Fibroblast of lung (primary cell): ENCODE measurements at regions not wholly inside any gene's neighbourhood (a gene's known extent, or its start where the extent isn't known, plus 50 kb on each side); places are given as distances from the start of the nearest gene placed in this dataset.

Experiments used
- DNase-seq, 2 donors: peaks; one replicate each; pipeline versions ENCODE4 v3.0.0 to v3.0.0-alpha.2; 2010; ENCODE audit warnings: low read depth in 2 of 2
- H2AFZ ChIP-seq: 2 replicates; pipeline ENCODE4 v1.5.1; 2012; ENCODE audit warnings: low read length, control low read depth, inconsistent platforms
- H3K27ac ChIP-seq: 2 replicates; pipeline ENCODE4 v1.5.1; 2011; ENCODE audit warnings: low read length, control low read depth; ENCODE audit not compliant: insufficient read depth
- H3K27me3 ChIP-seq: 2 replicates; pipeline ENCODE4 v1.5.1; 2011; ENCODE audit warnings: mild to moderate bottlenecking, low read length; ENCODE audit not compliant: control insufficient read depth, insufficient read depth
- H3K36me3 ChIP-seq: 2 replicates; pipeline ENCODE4 v1.5.1; 2011; ENCODE audit warnings: low read length; ENCODE audit not compliant: control insufficient read depth, insufficient read depth
- H3K4me1 ChIP-seq: 2 replicates; pipeline ENCODE4 v1.5.1; 2011; ENCODE audit warnings: low read length; ENCODE audit not compliant: control insufficient read depth, insufficient read depth; ENCODE audit errors: extremely low read depth
- H3K4me2 ChIP-seq: 2 replicates; pipeline ENCODE4 v1.5.1; 2011; ENCODE audit warnings: low read length, control low read depth; ENCODE audit not compliant: insufficient read depth; ENCODE audit errors: extremely low read depth
- H3K4me3 ChIP-seq, 4 experiments: fragments of 200-600 bp in 1 of 4; sonication (generic) in 1 of 4; replicated peaks in 1 of 4; 2 replicates each; pipeline ENCODE4 v1.5.1; 2011 to 2016; ENCODE audit warnings: low read length in 4 of 4, low read depth in 3 of 4, mild to moderate bottlenecking in 3 of 4, control low read depth in 2 of 4, inconsistent platforms in 1 of 4, mixed read lengths in 1 of 4; ENCODE audit not compliant: insufficient read depth in 1 of 4; ENCODE audit errors: control extremely low read depth in 1 of 4
- H3K79me2 ChIP-seq: 2 replicates; pipeline ENCODE4 v1.5.1; 2012; ENCODE audit warnings: mild to moderate bottlenecking, low read length, inconsistent platforms; ENCODE audit not compliant: control insufficient read depth, insufficient read depth
- H3K9ac ChIP-seq: 2 replicates; pipeline ENCODE4 v1.5.1; 2011; ENCODE audit warnings: mild to moderate bottlenecking, low read length, control low read depth; ENCODE audit not compliant: insufficient read depth
- H3K9me3 ChIP-seq: 2 replicates; pipeline ENCODE4 v1.5.1; 2012; ENCODE audit warnings: low read depth, low read length; ENCODE audit not compliant: control insufficient read depth, insufficient read depth
- H4K20me1 ChIP-seq: 2 replicates; pipeline ENCODE4 v1.5.1; 2011; ENCODE audit warnings: low read length; ENCODE audit not compliant: control insufficient read depth, insufficient read depth; ENCODE audit errors: extremely low read depth
- EZH2 ChIP-seq: IDR thresholded peaks from 2 replicates; pipeline ENCODE4 v1.5.1; 2012; ENCODE audit warnings: low read length, control low read depth, mild to moderate bottlenecking; ENCODE audit errors: missing control alignments
- TF ChIP-seq, protein P1 (sequence below), 2 donors: IDR thresholded peaks in 1 of 2; conservative IDR thresholded peaks in 1 of 2; 1 replicate in 1 of 2; 2 replicates in 1 of 2; pipeline ENCODE4 v1.5.1; 2011 to 2012; ENCODE audit warnings: low read length in 2 of 2, control low read depth in 1 of 2, inconsistent platforms in 1 of 2, low read depth in 1 of 2, mild to moderate bottlenecking in 1 of 2

DNA sequence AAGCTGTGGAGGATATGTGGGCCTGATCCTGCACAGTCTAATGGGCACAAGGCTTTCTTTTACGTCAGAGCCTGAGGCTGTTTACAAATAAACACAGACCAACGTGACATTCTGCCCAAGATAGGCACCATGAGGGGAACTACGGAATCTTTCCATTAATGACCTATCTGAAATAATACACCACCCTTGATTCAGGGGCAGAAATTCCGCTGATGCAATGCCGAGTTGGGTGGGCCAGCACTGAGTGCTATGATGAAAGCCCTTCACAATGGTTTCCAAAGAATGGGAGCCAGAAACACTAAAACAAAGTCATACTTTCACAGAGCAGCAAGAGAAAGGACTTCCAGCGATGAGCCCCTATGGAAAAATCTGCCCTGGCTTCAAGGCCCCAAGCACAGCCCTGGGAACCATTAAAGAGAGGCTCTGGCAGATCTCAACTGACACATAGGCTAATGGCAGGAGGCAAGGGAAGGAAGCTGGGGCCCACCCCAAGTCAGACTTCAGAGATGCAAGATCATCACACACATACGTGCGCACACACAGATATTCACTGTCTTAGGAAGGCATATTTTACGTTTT, 72.2 kb upstream of the DLX6 start:
- no peak overlapping the region for H3K4me2 ChIP-seq
- no peak overlapping the region for H3K27ac ChIP-seq

DNA sequence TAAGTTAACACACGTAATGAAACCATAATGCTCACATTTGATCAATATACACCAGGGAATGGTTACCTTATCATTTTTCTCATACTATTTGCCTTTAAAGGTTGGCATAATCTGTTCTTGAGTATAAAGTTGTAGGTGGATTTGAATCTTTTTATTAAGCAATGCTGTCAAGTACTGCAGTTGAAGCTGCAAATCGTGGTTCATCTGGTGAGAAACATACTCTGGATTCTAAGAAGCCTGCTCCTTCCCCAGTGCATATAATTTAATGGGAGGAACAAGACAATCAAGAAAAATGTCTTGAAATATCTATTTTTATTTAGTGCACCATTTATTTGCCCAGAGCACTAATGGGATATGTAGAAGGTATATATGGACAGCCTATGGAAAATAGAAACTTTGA, 68.7 kb upstream of the DLX6 start:
- DNase-seq = no peak
- Histone ChIP-seq H3K4me3 (no peak overlapping the region), H3K4me2 (no peak overlapping the region), H3K27me3 (no peaks in the 10 kb centered on the region), H3K9ac (no peak overlapping the region), H2AFZ (no peak overlapping the region), H3K4me1 (no peaks in the 10 kb centered on the region), H3K9me3 (no peaks in the 10 kb centered on the region), H3K27ac (no peak overlapping the region), H4K20me1 (no peaks in the 10 kb centered on the region), H3K36me3 (no peaks in the 10 kb centered on the region), H3K79me2 (no peaks in the 10 kb centered on the region)
- no peak for TF ChIP-seq EZH2
- TF ChIP-seq, protein P1, sequence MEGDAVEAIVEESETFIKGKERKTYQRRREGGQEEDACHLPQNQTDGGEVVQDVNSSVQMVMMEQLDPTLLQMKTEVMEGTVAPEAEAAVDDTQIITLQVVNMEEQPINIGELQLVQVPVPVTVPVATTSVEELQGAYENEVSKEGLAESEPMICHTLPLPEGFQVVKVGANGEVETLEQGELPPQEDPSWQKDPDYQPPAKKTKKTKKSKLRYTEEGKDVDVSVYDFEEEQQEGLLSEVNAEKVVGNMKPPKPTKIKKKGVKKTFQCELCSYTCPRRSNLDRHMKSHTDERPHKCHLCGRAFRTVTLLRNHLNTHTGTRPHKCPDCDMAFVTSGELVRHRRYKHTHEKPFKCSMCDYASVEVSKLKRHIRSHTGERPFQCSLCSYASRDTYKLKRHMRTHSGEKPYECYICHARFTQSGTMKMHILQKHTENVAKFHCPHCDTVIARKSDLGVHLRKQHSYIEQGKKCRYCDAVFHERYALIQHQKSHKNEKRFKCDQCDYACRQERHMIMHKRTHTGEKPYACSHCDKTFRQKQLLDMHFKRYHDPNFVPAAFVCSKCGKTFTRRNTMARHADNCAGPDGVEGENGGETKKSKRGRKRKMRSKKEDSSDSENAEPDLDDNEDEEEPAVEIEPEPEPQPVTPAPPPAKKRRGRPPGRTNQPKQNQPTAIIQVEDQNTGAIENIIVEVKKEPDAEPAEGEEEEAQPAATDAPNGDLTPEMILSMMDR (conservative IDR thresholded peaks at IDR 0.05 in 1 of 2, IDR thresholded peaks at IDR 0.05 in 1 of 2; ENCODE audit: low read depth in 1 of 2, low read length in 2 of 2) = no peak

More for the DNA sequence above, 72.2 kb upstream of the DLX6 start:
- no peak overlapping the region for H2AFZ ChIP-seq
- H3K27me3 ChIP-seq = no peaks in the 10 kb centered on the region
- no peak overlapping the region for H3K4me3 ChIP-seq
- H3K9ac ChIP-seq = no peak overlapping the region
- no peaks in the 10 kb centered on the region for H4K20me1 ChIP-seq
- H3K36me3 ChIP-seq = no peaks in the 10 kb centered on the region
- TF ChIP-seq EZH2 = no peak
- TF ChIP-seq, protein P1 (conservative IDR thresholded peaks at IDR 0.05 in 1 of 2, IDR thresholded peaks at IDR 0.05 in 1 of 2; ENCODE audit: low read depth in 1 of 2, low read length in 2 of 2) = no peak
- no peak for DNase-seq
- H3K9me3 ChIP-seq = no peaks in the 10 kb centered on the region
- no peaks in the 10 kb centered on the region for H3K4me1 ChIP-seq
- H3K79me2 ChIP-seq = no peaks in the 10 kb centered on the region

DNA sequence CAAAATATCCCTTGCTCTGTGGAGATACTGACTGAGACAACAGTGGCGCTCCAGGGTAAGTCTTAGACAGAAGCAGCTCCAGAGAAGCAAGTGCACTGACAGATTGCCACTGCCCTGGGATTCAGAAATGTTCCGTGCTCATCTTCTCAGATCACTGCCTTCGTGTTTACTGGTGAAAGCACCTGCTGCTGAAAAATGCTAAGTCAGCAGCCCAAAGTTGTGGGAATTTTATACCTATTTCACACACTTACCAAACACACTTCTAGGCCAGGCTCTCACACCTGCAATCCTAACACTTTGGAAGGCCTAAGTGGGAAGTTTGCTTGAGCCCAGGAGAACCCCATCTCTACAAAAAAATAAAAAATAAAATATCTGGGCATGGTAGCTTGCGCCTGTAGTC, 63.2 kb upstream of the DLX6 start:
- Histone ChIP-seq H3K9me3 (no peaks in the 10 kb centered on the region), H3K4me1 (no peaks in the 10 kb centered on the region), H3K9ac (no peak overlapping the region), H4K20me1 (no peaks in the 10 kb centered on the region), H2AFZ (no peak overlapping the region), H3K79me2 (no peaks in the 10 kb centered on the region), H3K4me3 (no peak overlapping the region), H3K27ac (no peak overlapping the region), H3K4me2 (no peak overlapping the region), H3K36me3 (no peaks in the 10 kb centered on the region), H3K27me3 (no peaks in the 10 kb centered on the region)
- TF ChIP-seq EZH2 = no peak
- TF ChIP-seq, protein P1 (conservative IDR thresholded peaks at IDR 0.05 in 1 of 2, IDR thresholded peaks at IDR 0.05 in 1 of 2; ENCODE audit: low read depth in 1 of 2, low read length in 2 of 2) = no peak
- DNase-seq = no peak
